Neural cell (in vitro differentiated cells): ENCODE measurements at regions not wholly inside any gene's neighbourhood (a gene's known extent, or its start where the extent isn't known, plus 50 kb on each side); places are given as distances from the start of the nearest gene placed in this dataset.

Experiments used
- H2AFZ ChIP-seq: fragments of 200-600, 300-800 bp; sonication (generic), shearing (Covaris generic); 2 replicates; pipeline ENCODE4 v1.6.0; 2014; ENCODE audit warnings: low read depth, mild to moderate bottlenecking, antibody characterized with exemption, low read length, moderate library complexity
- H3F3A ChIP-seq: fragments of 200-600 bp; shearing (Covaris generic); 2 replicates; pipeline ENCODE4 v1.6.1; 2016; ENCODE audit warnings: mild to moderate bottlenecking, moderate library complexity, mixed read lengths, antibody characterized with exemption, low read length; ENCODE audit not compliant: insufficient read depth, poor library complexity, severe bottlenecking
- H3K27ac ChIP-seq: fragments of 200-600, 300-800 bp; sonication (generic), shearing (Covaris generic); 2 replicates; pipeline ENCODE4 v1.5.1; 2014; ENCODE audit warnings: mild to moderate bottlenecking, low read length, moderate library complexity
- H3K27me3 ChIP-seq: fragments of 300-800, 200-600 bp; sonication (generic), shearing (Covaris generic); 2 replicates; pipeline ENCODE4 v1.6.0; 2014; ENCODE audit warnings: mild to moderate bottlenecking, low read depth, low read length, moderate library complexity; ENCODE audit not compliant: insufficient read depth
- H3K36me3 ChIP-seq: fragments of 300-800, 200-600 bp; sonication (generic), shearing (Covaris generic); 2 replicates; pipeline ENCODE4 v1.5.1; 2014; ENCODE audit warnings: mild to moderate bottlenecking, antibody characterized with exemption, low read length, moderate library complexity; ENCODE audit not compliant: insufficient read depth
- H3K4me2 ChIP-seq: fragments of 300-800, 200-600 bp; sonication (generic), shearing (Covaris generic); 2 replicates; pipeline ENCODE4 v1.6.0; 2014; ENCODE audit warnings: mild to moderate bottlenecking, low read length
- H3K4me3 ChIP-seq: fragments of 300-800, 200-600 bp; sonication (generic), shearing (Covaris generic); 2 replicates; pipeline ENCODE4 v1.5.1; 2014; ENCODE audit warnings: mild to moderate bottlenecking, low read length, moderate library complexity
- H3K79me2 ChIP-seq: fragments of 200-600 bp; shearing (Covaris generic); replicated peaks from 2 replicates; pipeline ENCODE4 v1.6.0; 2014; ENCODE audit warnings: mild to moderate bottlenecking, low read length, moderate library complexity; ENCODE audit not compliant: insufficient read depth
- H3K9ac ChIP-seq: fragments of 300-800, 200-600 bp; sonication (generic), shearing (Covaris generic); 2 replicates; pipeline ENCODE4 v1.6.1; 2016; ENCODE audit warnings: mild to moderate bottlenecking, low read length, mixed read lengths
- H3K9me2 ChIP-seq: fragments of 200-600 bp; shearing (Covaris generic); 2 replicates; pipeline ENCODE4 v1.6.1; 2016; ENCODE audit warnings: mild to moderate bottlenecking, low read length, mixed read lengths; ENCODE audit not compliant: insufficient read depth
- H3K9me3 ChIP-seq: fragments of 200-600, 300-800 bp; sonication (generic), shearing (Covaris generic); 2 replicates; pipeline ENCODE4 v1.6.1; 2016; ENCODE audit warnings: mild to moderate bottlenecking, mixed run types, low read length, moderate library complexity, mixed read lengths
- H4K20me1 ChIP-seq: fragments of 200-600 bp; shearing (Covaris generic); 2 replicates; pipeline ENCODE4 v1.6.1; 2016; ENCODE audit warnings: mild to moderate bottlenecking, mixed run types; ENCODE audit not compliant: insufficient read depth
- EP300 ChIP-seq: fragments of 450-650 bp; conservative IDR thresholded peaks from 2 replicates; pipeline ENCODE4 v1.6.1; 2014; ENCODE audit warnings: antibody characterized with exemption, mild to moderate bottlenecking, moderate library complexity; ENCODE audit not compliant: poor library complexity, severe bottlenecking
- EZH2 ChIP-seq: fragments of 200-600, 300-800 bp; shearing (Covaris generic), sonication (generic); IDR thresholded peaks from 2 replicates; pipeline ENCODE4 v1.6.1; 2014; ENCODE audit warnings: antibody characterized with exemption, low read length, borderline replicate concordance, mild to moderate bottlenecking; ENCODE audit not compliant: insufficient read depth, poor library complexity, severe bottlenecking
- MXI1 ChIP-seq: fragments of 450-650 bp; conservative IDR thresholded peaks from 2 replicates; pipeline ENCODE4 v1.6.1; 2014; ENCODE audit warnings: antibody characterized with exemption, mild to moderate bottlenecking; ENCODE audit not compliant: poor library complexity, severe bottlenecking
- POLR2AphosphoS5 ChIP-seq: IDR thresholded peaks from 2 replicates; pipeline ENCODE4 v1.6.1; 2012
- RAD21 ChIP-seq: fragments of 450-650 bp; conservative IDR thresholded peaks from 2 replicates; pipeline ENCODE4 v1.6.1; 2014; ENCODE audit warnings: antibody characterized with exemption, mild to moderate bottlenecking, moderate library complexity
- SMC3 ChIP-seq: fragments of 450-650 bp; conservative IDR thresholded peaks from 2 replicates; pipeline ENCODE4 v1.6.1; 2014; ENCODE audit warnings: antibody characterized with exemption, mild to moderate bottlenecking, moderate library complexity; ENCODE audit not compliant: poor library complexity
- TAF1 ChIP-seq: IDR thresholded peaks from 2 replicates; pipeline ENCODE4 v1.6.1; 2012; ENCODE audit warnings: low read depth
- TF ChIP-seq, protein P1 (sequence below): IDR thresholded peaks from 2 replicates; pipeline ENCODE4 v1.6.1; 2012; ENCODE audit warnings: borderline replicate concordance
- TF ChIP-seq, protein P2 (sequence below): fragments of 450-650 bp; IDR thresholded peaks from 2 replicates; pipeline ENCODE4 v1.5.1; 2014; ENCODE audit warnings: antibody characterized with exemption, mild to moderate bottlenecking, moderate library complexity; ENCODE audit not compliant: poor library complexity, severe bottlenecking

DNA sequence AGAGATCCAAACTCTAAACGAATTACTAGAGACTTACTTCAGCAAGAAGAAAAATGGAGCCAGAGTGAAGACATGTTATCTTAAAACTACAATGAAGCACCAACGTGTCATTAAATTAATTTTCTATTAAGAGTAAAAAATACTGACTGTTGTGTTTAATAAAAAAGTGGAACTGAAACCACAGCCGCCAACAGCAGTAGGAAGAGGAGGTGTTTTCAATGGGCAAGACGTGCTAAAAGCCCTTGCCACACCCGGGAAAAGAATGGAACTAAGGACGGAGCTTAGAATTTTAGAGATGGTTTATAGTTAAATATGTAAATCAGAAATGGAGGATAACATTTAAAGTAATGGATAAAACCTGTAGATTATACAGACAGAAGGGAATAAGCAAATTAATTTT lies 608.7 kb downstream of the TFAP2A start:
- Histone ChIP-seq H3K36me3 (no peaks in the 10 kb centered on the region), H3K79me2 (no peaks in the 10 kb centered on the region)
- TF ChIP-seq, protein P1, sequence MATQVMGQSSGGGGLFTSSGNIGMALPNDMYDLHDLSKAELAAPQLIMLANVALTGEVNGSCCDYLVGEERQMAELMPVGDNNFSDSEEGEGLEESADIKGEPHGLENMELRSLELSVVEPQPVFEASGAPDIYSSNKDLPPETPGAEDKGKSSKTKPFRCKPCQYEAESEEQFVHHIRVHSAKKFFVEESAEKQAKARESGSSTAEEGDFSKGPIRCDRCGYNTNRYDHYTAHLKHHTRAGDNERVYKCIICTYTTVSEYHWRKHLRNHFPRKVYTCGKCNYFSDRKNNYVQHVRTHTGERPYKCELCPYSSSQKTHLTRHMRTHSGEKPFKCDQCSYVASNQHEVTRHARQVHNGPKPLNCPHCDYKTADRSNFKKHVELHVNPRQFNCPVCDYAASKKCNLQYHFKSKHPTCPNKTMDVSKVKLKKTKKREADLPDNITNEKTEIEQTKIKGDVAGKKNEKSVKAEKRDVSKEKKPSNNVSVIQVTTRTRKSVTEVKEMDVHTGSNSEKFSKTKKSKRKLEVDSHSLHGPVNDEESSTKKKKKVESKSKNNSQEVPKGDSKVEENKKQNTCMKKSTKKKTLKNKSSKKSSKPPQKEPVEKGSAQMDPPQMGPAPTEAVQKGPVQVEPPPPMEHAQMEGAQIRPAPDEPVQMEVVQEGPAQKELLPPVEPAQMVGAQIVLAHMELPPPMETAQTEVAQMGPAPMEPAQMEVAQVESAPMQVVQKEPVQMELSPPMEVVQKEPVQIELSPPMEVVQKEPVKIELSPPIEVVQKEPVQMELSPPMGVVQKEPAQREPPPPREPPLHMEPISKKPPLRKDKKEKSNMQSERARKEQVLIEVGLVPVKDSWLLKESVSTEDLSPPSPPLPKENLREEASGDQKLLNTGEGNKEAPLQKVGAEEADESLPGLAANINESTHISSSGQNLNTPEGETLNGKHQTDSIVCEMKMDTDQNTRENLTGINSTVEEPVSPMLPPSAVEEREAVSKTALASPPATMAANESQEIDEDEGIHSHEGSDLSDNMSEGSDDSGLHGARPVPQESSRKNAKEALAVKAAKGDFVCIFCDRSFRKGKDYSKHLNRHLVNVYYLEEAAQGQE: no peak
- no peak for TF ChIP-seq SMC3
- no peak for TF ChIP-seq RAD21
- TF ChIP-seq TAF1: no peak
- no peak for TF ChIP-seq MXI1
- TF ChIP-seq POLR2AphosphoS5: no peak
- TF ChIP-seq, protein P2, sequence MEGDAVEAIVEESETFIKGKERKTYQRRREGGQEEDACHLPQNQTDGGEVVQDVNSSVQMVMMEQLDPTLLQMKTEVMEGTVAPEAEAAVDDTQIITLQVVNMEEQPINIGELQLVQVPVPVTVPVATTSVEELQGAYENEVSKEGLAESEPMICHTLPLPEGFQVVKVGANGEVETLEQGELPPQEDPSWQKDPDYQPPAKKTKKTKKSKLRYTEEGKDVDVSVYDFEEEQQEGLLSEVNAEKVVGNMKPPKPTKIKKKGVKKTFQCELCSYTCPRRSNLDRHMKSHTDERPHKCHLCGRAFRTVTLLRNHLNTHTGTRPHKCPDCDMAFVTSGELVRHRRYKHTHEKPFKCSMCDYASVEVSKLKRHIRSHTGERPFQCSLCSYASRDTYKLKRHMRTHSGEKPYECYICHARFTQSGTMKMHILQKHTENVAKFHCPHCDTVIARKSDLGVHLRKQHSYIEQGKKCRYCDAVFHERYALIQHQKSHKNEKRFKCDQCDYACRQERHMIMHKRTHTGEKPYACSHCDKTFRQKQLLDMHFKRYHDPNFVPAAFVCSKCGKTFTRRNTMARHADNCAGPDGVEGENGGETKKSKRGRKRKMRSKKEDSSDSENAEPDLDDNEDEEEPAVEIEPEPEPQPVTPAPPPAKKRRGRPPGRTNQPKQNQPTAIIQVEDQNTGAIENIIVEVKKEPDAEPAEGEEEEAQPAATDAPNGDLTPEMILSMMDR: no peak
- no peak for TF ChIP-seq EP300
- no peak for TF ChIP-seq EZH2

DNA sequence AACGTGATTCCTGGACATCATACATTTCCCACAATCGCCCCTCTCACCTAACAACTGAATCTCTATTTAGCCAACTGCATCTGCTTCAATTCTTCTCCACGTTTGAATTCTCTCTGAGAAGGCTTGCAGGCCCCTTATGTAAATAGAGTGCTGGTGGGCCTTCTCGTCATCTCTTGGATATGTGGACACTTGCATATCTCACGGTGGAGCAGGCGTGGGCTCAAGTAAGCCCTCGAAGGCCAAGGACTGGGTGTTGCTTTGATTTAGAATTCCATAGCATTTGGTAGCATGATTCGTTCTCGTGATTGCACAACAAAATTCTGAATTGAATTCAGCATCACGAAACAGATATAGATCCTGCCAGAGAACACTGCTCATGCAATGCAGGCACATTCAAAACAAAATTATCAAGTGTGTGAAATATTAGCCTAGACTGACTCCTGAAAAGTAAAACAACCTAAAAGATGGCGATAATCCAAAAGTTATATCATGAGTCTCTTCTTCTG lies 613.6 kb downstream of the TFAP2A start:
- H3K4me2 ChIP-seq: no peak overlapping the region
- no peaks in the 10 kb centered on the region for H3K79me2 ChIP-seq
- no peaks in the 10 kb centered on the region for H3K9me3 ChIP-seq
- H3K27me3 ChIP-seq: no peaks in the 10 kb centered on the region
- H3K9ac ChIP-seq: no peak overlapping the region
- H3K27ac ChIP-seq: no peak overlapping the region
- no peaks in the 10 kb centered on the region for H3K36me3 ChIP-seq
- H3K4me3 ChIP-seq: no peak overlapping the region
- no peaks in the 10 kb centered on the region for H3F3A ChIP-seq
- TF ChIP-seq, protein P2: no peak
- TF ChIP-seq POLR2AphosphoS5: no peak
- no peak for TF ChIP-seq TAF1
- TF ChIP-seq EP300: no peak
- no peak for TF ChIP-seq RAD21
- no peak for TF ChIP-seq SMC3
- no peaks in the 10 kb centered on the region for H3K9me2 ChIP-seq
- no peaks in the 10 kb centered on the region for H4K20me1 ChIP-seq
- no peak overlapping the region for H2AFZ ChIP-seq

More for the DNA sequence above, 608.7 kb downstream of the TFAP2A start:
- Histone ChIP-seq H3K9me2 (no peaks in the 10 kb centered on the region), H4K20me1 (no peaks in the 10 kb centered on the region), H3F3A (no peaks in the 10 kb centered on the region), H3K9ac (no peak overlapping the region), H3K4me2 (no peak overlapping the region), H2AFZ (no peak overlapping the region), H3K27me3 (no peaks in the 10 kb centered on the region), H3K9me3 (no peaks in the 10 kb centered on the region), H3K27ac (no peak overlapping the region), H3K4me3 (no peak overlapping the region)
